IPS-NIHi7 (cell line): ENCODE measurements at regions not wholly inside any gene's neighbourhood (a gene's known extent, or its start where the extent isn't known, plus 50 kb on each side); places are given as distances from the start of the nearest gene placed in this dataset.
"Not testable (repeated sequence)": the region's sequence is repeated elsewhere in the genome, so short reads cannot be mapped to it uniquely, and the experiment has no call there.

ENCODE experiments used
- DNase-seq: peaks from one replicate; pipeline ENCODE4 v3.0.0; 2012; ENCODE audit warnings: mixed read lengths; ENCODE audit errors: extremely low spot score

DNA sequence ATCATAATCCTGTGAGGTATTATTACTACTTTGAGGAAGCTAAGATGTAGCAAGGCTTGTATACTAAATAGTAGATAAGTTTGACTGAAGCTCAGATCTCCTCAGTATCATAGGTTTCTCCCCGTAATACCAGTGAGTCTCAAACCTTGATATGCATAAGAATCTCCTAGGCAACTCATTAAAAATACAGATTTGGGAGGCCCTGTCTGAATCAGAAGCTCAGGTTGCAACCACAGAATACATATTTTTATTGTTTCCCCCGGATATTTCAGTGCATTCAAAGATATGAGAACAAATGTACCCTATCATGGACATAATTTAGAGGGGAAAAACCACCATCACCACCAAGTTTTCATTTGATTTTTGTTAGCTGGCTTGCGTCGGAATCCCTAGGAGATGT lies 242.1 kb upstream of the C2CD4B start:
- DNase-seq, result no peak

DNA sequence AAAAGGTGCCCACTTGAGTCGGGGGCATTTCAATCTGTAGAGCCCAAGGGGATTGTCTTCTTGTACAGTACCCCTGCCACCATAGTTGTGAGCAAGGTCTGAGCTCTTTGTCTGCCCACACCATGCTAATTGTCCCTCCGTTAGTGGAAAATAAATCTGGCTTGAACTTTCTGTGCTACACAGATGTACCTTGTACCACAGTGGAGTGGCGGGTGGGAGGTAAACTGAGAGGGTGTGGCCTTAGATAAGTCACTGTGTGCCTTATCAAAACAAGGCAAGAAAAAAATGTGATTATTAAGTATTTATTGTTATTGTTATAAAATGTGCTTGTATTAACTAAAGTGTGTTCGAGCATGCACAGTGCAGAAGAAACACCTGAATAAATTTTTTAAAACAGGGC lies 242.9 kb upstream of the C2CD4B start:
- no peak for DNase-seq

GRCh38 chr15:62409466-62409865 lies 244.4 kb upstream of the C2CD4B start:
- DNase-seq, result no peak

DNA sequence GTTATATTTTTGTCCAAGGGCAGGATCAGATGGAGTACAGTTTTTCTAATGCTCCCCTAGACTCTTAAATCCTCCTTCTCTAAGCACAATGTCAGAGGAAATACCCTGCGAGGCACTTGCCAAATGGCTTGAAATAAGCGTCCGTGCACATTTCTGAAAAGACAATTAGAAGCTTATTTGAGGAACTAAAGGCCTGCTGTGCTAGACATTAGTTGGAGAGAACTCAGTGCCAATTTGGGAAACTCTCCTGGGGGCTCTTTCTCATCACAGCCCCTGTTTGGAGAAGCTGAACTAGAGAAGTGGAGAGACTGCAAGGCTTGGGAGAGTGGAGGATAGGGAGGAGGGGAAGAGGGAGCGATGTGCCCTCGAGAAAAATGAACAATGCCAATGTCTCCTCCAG lies 247.6 kb upstream of the C2CD4B start:
- DNase-seq, result no peak

DNA sequence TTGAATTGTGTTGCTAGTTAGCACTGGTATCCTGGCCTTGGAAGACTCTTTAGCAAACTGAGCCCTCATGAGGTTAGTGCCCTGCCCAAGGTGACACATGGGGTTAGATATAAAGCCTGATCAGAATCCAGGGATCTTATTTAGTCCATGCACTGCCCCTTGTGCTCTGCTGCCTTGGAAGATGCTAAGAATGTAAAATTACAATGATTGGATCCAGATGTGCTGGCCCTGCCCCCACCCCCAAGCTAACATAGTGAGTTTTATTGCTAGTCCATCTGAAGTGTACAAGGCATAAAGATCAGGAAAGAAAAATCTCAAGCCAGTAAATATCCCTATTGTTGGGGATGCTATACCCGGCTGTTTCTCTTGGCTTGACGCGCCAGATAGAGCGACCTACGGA lies 248.1 kb upstream of the C2CD4B start:
- DNase-seq, result no peak

- DNase-seq, result no peak
These were observed 248.7 kb upstream of the C2CD4B start for GRCh38 chr15:62413786-62414185.

GRCh38 chr15:62415498-62415897 lies 250.4 kb upstream of the C2CD4B start:
- DNase-seq, result no peak

DNA sequence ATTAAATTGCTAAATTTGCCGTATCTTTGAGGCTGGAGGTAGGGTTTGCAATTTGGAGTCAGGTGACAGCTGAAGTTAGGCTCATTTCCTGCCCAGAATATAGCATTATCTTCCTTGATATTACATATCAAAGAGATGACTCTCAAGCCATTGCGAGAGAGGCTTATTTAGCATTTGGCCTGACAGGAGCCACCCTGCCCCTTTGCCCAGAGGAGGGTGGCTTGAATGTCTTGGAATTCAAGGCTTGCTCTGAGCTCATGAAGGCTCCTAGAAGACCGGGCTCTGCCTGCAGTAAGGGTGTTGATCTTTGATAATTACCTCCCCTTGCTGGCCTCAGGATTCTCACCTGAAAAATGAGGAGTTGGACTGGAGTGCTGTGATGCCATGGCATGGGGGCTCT lies 251.4 kb upstream of the C2CD4B start:
- peak; percentile 31 for DNase-seq

GRCh38 chr15:62417439-62417838 lies 252.4 kb upstream of the C2CD4B start:
- DNase-seq, result no peak

GRCh38 chr15:62418496-62418895 lies 253.4 kb upstream of the C2CD4B start:
- DNase-seq, result not testable (repeated sequence)

GRCh38 chr15:62419192-62419591 lies 254.1 kb upstream of the C2CD4B start:
- DNase-seq, result no peak

DNA sequence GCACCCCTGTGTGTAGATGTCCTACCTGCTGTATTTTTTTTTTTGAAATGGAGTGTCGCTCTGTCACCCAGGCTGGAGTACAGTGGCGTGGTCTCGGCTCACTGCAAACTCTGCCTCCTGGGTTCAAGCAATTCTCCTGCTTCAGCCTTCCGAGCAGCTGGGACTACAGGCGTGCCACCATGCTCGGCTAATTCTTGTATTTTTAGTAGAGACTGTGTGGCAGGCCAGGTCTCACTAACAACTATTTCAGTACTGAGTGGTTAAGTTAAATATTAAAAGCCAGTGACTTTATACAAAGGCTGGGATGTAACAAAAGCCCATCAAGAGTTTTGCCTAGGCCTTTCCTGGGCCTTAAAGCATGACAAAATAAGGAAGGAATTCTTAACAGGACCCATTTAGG lies 255.3 kb upstream of the C2CD4B start:
- DNase-seq, result not testable (repeated sequence)

GRCh38 chr15:62421289-62421688 lies 256.2 kb upstream of the C2CD4B start:
- no peak for DNase-seq

DNA sequence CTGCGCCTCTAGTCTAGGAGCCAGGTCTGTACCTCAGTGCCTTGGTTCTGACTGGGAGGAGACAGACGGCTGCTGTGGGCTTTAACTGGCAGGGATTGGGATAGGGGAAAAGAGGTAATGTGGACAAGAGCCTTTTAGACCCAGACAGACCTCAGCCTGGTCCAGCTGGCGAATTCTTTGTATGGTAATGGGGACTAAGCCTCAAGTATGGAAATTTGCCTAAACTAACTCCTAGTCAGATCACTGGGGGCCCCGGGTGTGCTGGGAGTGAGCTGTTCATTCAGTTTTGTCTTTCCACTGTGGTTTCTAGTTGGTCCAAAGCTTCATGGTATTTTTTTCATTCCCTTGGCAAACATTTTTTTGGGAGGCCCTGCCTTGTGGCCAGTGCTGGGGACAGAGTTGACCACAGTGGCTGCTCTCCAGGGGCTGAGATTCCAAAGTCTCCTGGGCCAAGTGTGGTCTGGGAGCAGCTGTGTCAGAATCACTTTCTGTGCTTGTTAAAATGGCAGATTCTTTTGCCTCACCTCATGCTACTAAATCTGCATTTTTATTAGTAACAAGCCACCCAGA lies 261.4 kb upstream of the C2CD4B start:
- DNase-seq, result no peak

- no peak for DNase-seq
These were observed 263.2 kb upstream of the C2CD4B start for GRCh38 chr15:62428259-62428658.

- no peak for DNase-seq
These were observed 263.9 kb upstream of the C2CD4B start for GRCh38 chr15:62428851-62429598.

DNA sequence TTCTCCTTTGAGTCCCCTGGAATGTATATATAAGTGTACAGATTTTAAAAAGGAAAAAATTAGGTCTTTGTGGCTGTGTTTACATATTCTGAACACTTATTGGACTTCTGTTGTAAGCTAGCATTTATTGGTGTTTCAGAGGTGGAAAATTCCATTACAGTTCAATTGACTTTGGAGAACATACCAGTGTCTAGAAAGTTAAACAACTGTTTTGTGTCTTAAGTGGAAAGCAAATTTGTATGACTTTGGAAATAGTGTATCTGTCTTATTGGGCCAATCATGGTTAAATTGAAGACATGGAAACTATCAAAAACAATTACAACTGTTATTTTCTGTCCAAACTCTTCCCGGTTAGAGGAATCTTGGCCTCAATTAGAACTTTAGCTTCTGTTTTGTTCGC lies 265.0 kb upstream of the C2CD4B start:
- DNase-seq, result no peak

GRCh38 chr15:62430552-62430951 lies 265.5 kb upstream of the C2CD4B start:
- no peak for DNase-seq

DNA sequence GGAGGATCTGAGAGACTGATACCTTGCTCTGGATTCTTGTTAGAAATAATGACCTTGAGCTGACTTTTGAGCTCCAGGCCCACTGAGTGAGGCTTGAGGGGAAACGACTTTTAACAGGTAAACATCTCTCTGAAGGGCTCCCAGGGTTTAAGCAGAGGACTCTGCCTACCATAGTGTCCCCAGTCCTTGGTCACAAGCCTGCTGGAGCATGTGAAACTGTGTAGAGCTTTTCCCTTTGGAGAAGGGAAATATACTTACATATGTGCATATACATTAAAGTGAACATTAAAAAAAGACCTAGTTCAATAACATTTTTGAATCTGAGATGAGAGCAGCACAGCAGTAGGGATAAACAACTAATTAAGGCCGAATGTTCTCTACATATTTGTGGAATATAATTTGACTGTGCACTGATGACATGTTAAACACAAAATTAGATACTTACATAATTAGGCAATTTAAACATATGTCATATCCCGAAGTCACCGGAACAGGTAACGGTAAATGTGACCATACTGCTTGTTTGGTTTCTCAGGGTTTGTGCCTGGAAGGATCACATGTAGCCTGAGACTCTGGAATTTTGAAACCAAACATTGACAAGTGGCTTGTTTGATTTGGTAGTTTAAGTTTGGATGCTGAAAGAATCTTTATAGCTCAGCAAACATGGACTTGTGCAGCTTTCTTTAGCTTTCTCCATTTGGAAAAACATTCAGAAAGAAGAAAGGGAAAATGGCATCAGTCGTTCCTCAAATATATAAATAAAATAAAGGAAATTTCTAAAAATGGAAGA lies 266.1 kb upstream of the C2CD4B start:
- no peak for DNase-seq

- DNase-seq, result no peak
These were observed 266.7 kb upstream of the C2CD4B start for GRCh38 chr15:62431817-62432216.

DNA sequence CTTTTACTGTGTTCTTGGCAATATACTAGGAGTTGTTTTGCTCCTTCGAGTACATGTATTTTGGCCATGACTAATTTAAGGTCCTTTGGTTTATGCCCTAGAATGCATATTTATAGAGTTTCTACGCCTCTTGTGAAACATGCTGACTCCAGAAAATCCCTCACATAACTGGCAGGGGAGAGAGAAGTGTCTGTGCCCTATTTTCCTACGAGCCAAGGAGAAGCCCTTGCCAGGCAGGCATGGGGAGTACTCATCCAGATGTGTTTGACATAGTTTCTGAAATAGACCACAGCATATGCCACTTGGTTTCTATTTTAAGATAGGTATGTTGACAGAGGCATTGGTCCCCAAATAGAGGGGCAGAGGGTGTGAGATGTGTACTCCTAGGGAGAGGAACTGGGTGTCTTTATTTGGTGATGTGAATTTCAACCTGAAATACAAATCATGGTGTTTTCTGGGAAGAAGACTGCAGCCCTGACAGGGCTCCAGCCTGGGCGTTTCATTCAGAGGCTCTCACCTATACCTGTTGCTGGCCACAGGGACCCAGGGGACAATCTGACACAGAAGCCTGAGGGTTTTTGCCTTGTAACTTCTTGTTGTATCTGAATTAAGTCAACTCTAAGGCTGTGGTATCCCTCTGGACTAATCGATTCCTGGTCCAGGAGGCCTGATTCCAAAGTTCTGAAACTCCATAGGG lies 267.8 kb upstream of the C2CD4B start:
- DNase-seq, result no peak

- no peak for DNase-seq
These were observed 271.1 kb upstream of the C2CD4B start for GRCh38 chr15:62436235-62436634.
